Fibroblast of lung (primary cell): ENCODE measurements at regions not wholly inside any gene's neighbourhood (a gene's known extent, or its start where the extent isn't known, plus 50 kb on each side); places are given as distances from the start of the nearest gene placed in this dataset.
"Not testable (repeated sequence)": the region's sequence is repeated elsewhere in the genome, so short reads cannot be mapped to it uniquely, and the experiment has no call there.

Source experiments
- DNase-seq, 2 donors: peaks; one replicate each; pipeline versions ENCODE4 v3.0.0 to v3.0.0-alpha.2; 2010; ENCODE audit warnings: low read depth in 2 of 2
- H2AFZ ChIP-seq: 2 replicates; pipeline ENCODE4 v1.5.1; 2012; ENCODE audit warnings: low read length, control low read depth, inconsistent platforms
- H3K27ac ChIP-seq: 2 replicates; pipeline ENCODE4 v1.5.1; 2011; ENCODE audit warnings: low read length, control low read depth; ENCODE audit not compliant: insufficient read depth
- H3K27me3 ChIP-seq: 2 replicates; pipeline ENCODE4 v1.5.1; 2011; ENCODE audit warnings: mild to moderate bottlenecking, low read length; ENCODE audit not compliant: control insufficient read depth, insufficient read depth
- H3K36me3 ChIP-seq: 2 replicates; pipeline ENCODE4 v1.5.1; 2011; ENCODE audit warnings: low read length; ENCODE audit not compliant: control insufficient read depth, insufficient read depth
- H3K4me1 ChIP-seq: 2 replicates; pipeline ENCODE4 v1.5.1; 2011; ENCODE audit warnings: low read length; ENCODE audit not compliant: control insufficient read depth, insufficient read depth; ENCODE audit errors: extremely low read depth
- H3K4me2 ChIP-seq: 2 replicates; pipeline ENCODE4 v1.5.1; 2011; ENCODE audit warnings: low read length, control low read depth; ENCODE audit not compliant: insufficient read depth; ENCODE audit errors: extremely low read depth
- H3K4me3 ChIP-seq, 4 experiments: fragments of 200-600 bp in 1 of 4; sonication (generic) in 1 of 4; replicated peaks in 1 of 4; 2 replicates each; pipeline ENCODE4 v1.5.1; 2011 to 2016; ENCODE audit warnings: low read length in 4 of 4, low read depth in 3 of 4, mild to moderate bottlenecking in 3 of 4, control low read depth in 2 of 4, inconsistent platforms in 1 of 4, mixed read lengths in 1 of 4; ENCODE audit not compliant: insufficient read depth in 1 of 4; ENCODE audit errors: control extremely low read depth in 1 of 4
- H3K79me2 ChIP-seq: 2 replicates; pipeline ENCODE4 v1.5.1; 2012; ENCODE audit warnings: mild to moderate bottlenecking, low read length, inconsistent platforms; ENCODE audit not compliant: control insufficient read depth, insufficient read depth
- H3K9ac ChIP-seq: 2 replicates; pipeline ENCODE4 v1.5.1; 2011; ENCODE audit warnings: mild to moderate bottlenecking, low read length, control low read depth; ENCODE audit not compliant: insufficient read depth
- H3K9me3 ChIP-seq: 2 replicates; pipeline ENCODE4 v1.5.1; 2012; ENCODE audit warnings: low read depth, low read length; ENCODE audit not compliant: control insufficient read depth, insufficient read depth
- H4K20me1 ChIP-seq: 2 replicates; pipeline ENCODE4 v1.5.1; 2011; ENCODE audit warnings: low read length; ENCODE audit not compliant: control insufficient read depth, insufficient read depth; ENCODE audit errors: extremely low read depth
- EZH2 ChIP-seq: IDR thresholded peaks from 2 replicates; pipeline ENCODE4 v1.5.1; 2012; ENCODE audit warnings: low read length, control low read depth, mild to moderate bottlenecking; ENCODE audit errors: missing control alignments
- TF ChIP-seq, protein P1 (sequence below), 2 donors: IDR thresholded peaks in 1 of 2; conservative IDR thresholded peaks in 1 of 2; 1 replicate in 1 of 2; 2 replicates in 1 of 2; pipeline ENCODE4 v1.5.1; 2011 to 2012; ENCODE audit warnings: low read length in 2 of 2, control low read depth in 1 of 2, inconsistent platforms in 1 of 2, low read depth in 1 of 2, mild to moderate bottlenecking in 1 of 2

DNA sequence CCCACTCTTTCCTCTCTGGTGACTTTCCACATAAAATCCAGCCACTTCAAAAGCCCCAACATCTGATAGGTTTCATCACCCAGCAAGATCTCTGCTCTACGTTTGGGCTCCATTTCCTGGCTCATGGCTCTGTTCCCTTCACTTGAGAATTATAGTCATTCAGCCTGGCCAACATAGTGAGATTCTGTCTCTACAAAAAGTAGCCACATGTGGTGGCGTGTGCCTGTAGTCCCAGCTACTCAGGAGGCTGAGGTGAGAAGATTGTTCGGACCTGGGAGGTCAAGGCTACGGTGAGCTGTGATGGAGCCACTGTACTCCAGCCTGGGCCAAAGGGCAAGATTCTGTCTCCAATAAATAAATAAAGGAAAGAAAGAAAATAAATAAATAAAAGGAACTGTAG lies 83.3 kb upstream of the IGFBPL1 start:
- Histone ChIP-seq H3K4me3 (no peak overlapping the region), H2AFZ (no peak overlapping the region), H4K20me1 (no peaks in the 10 kb centered on the region), H3K27me3 (no peaks in the 10 kb centered on the region), H3K36me3 (no peaks in the 10 kb centered on the region), H3K79me2 (no peaks in the 10 kb centered on the region), H3K4me1 (no peaks in the 10 kb centered on the region), H3K27ac (no peak overlapping the region), H3K9me3 (no peaks in the 10 kb centered on the region), H3K4me2 (no peak overlapping the region), H3K9ac (no peak overlapping the region)
- no peak for TF ChIP-seq EZH2
- TF ChIP-seq, protein P1, sequence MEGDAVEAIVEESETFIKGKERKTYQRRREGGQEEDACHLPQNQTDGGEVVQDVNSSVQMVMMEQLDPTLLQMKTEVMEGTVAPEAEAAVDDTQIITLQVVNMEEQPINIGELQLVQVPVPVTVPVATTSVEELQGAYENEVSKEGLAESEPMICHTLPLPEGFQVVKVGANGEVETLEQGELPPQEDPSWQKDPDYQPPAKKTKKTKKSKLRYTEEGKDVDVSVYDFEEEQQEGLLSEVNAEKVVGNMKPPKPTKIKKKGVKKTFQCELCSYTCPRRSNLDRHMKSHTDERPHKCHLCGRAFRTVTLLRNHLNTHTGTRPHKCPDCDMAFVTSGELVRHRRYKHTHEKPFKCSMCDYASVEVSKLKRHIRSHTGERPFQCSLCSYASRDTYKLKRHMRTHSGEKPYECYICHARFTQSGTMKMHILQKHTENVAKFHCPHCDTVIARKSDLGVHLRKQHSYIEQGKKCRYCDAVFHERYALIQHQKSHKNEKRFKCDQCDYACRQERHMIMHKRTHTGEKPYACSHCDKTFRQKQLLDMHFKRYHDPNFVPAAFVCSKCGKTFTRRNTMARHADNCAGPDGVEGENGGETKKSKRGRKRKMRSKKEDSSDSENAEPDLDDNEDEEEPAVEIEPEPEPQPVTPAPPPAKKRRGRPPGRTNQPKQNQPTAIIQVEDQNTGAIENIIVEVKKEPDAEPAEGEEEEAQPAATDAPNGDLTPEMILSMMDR (conservative IDR thresholded peaks at IDR 0.05 in 1 of 2, IDR thresholded peaks at IDR 0.05 in 1 of 2; ENCODE audit: low read depth in 1 of 2, low read length in 2 of 2) = no peak
- no peak for DNase-seq

DNA sequence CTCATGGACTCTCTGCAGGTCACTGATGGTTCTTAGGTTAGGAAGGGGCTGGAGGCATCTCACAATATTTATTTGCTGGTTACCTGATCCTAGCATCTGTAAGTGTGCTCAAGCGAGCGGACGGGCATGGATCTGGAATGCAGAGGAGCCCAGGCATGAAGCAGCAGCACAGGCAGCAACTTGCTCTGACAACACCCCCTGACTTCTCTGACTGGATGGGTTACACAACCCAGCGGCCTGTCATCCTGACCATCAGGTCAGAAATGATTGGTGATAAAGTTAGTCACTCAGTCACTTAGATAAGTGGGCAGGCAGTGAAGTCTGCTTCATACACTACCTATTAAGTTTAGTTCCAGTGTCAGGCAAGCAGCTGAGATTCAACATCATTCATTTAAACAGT lies 75.9 kb upstream of the IGFBPL1 start:
- not testable (repeated sequence) for H3K79me2 ChIP-seq, H2AFZ ChIP-seq, H3K27me3 ChIP-seq, H3K27ac ChIP-seq, H3K4me2 ChIP-seq, H3K4me3 ChIP-seq, H3K9me3 ChIP-seq, H3K4me1 ChIP-seq, H3K36me3 ChIP-seq, H3K9ac ChIP-seq, DNase-seq, H4K20me1 ChIP-seq

DNA sequence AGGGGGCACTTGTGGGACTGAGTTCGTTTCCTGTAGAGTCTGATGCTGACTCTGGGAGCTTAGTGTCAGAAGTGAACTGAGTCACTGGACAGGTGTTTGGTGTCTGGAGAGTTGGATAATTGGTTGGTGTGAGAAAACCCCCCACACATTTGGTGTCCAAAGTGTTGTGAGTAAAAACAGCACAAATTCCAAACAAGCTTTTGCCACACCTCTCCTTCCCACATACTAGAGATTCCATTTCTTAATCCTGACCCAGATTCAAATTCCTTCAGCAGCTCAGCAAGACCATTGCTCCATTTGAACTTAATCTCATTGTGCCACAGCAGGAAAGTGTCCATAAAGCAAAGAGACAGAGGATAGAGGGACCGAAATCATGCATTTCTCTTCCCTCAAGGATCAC lies 74.3 kb upstream of the IGFBPL1 start:
- H3K4me2 ChIP-seq, H4K20me1 ChIP-seq, H3K4me3 ChIP-seq, H3K79me2 ChIP-seq, H3K27ac ChIP-seq, H3K27me3 ChIP-seq, H3K9ac ChIP-seq, H3K36me3 ChIP-seq, H3K9me3 ChIP-seq, DNase-seq, H3K4me1 ChIP-seq, H2AFZ ChIP-seq: not testable (repeated sequence)

DNA sequence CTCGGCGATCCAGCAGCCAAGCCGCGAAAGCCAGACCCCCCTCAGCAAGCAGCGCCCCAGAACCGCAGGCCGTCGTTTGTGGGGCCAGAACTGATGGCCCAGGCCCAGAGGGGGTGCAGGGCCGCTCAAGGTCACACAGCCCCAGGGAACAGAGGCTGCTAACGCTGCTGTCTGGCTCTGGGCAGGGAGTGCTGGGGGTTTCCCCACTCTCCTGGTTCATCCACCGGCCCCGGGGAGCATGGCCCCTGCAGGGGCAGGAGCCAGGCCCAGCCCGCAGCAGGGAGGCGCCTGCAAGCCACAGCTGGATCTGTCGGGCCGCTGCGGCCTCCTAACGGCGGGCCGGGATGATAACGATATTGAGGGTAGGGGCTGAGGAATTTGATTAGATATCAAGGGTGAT lies 64.8 kb upstream of the IGFBPL1 start:
- H3K36me3 ChIP-seq = no peaks in the 10 kb centered on the region
- H3K9ac ChIP-seq = no peak overlapping the region
- no peak for DNase-seq
- no peaks in the 10 kb centered on the region for H4K20me1 ChIP-seq
- TF ChIP-seq EZH2 = no peak
- TF ChIP-seq, protein P1 (conservative IDR thresholded peaks at IDR 0.05 in 1 of 2, IDR thresholded peaks at IDR 0.05 in 1 of 2; ENCODE audit: low read depth in 1 of 2, low read length in 2 of 2) = no peak
- H2AFZ ChIP-seq = no peak overlapping the region
- H3K9me3 ChIP-seq = no peaks in the 10 kb centered on the region
- no peaks in the 10 kb centered on the region for H3K27me3 ChIP-seq
- H3K4me1 ChIP-seq = no peaks in the 10 kb centered on the region
- no peaks in the 10 kb centered on the region for H3K79me2 ChIP-seq
- no peak overlapping the region for H3K4me2 ChIP-seq
- H3K4me3 ChIP-seq = no peak overlapping the region
- no peak overlapping the region for H3K27ac ChIP-seq
